K562 (cell line): ENCODE measurements at regions not wholly inside any gene's neighbourhood (a gene's known extent, or its start where the extent isn't known, plus 50 kb on each side); places are given as distances from the start of the nearest gene placed in this dataset.

Source experiments
- ATAC-seq: fragments of 200-7000 bp; cut with Tn5 transposase; 3 replicates; pipeline ENCODE4 v1.9.1; 2020; ENCODE audit warnings: moderate library complexity
- BruUV-seq: library from RNA; stranded (reverse); fragments of 400-500 nt; replicated peaks from 2 replicates; lab custom pipeline; 2021; lab: Mats Ljungman, UMichigan
- CTCF ChIA-PET: fragments of 300-600 bp; formaldehyde crosslinking; extraction: SDS; loops from one replicate; lab custom pipeline; 2021; ENCODE audit warnings: low intra/inter-chr PET ratio; lab: Yijun Ruan, JAX
- POLR2A ChIA-PET: fragments of 300-600, 350-650 bp; sonication (Branson Sonifier 250); formaldehyde crosslinking; extraction: SDS; loops from one replicate; lab custom pipeline; 2021; ENCODE audit warnings: antibody characterized with exemption, inconsistent platforms; lab: Yijun Ruan, JAX
- DNase-seq, 4 experiments: peaks; one replicate each; pipeline versions ENCODE4 v3.0.0 to v3.0.0-alpha.2; 2011 to 2018; ENCODE audit warnings: low spot score in 3 of 4, mixed read lengths in 3 of 4; ENCODE audit errors: extremely low read depth in 1 of 4
- FAIRE-seq: peaks from 2 replicates; lab custom pipeline; 2011; peaks lifted over from hg19 to GRCh38; lab: Jason Lieb, UNC
- H2AFZ ChIP-seq: 2 replicates; pipeline ENCODE4 v1.6.0; 2011; ENCODE audit warnings: low read depth, low read length, control low read depth, inconsistent platforms
- H3K27ac ChIP-seq: fragments of 200-600 bp; 3 replicates; pipeline ENCODE4 v1.8.0; 2011; ENCODE audit warnings: low read depth, mild to moderate bottlenecking, control low read depth, inconsistent platforms, low read length, moderate library complexity, mixed read lengths; ENCODE audit errors: extremely low read depth
- H3K27me3 ChIP-seq, 2 experiments: fragments of 300-600 bp in 1 of 2; 2 replicates in 1 of 2; 3 replicates in 1 of 2; pipeline versions ENCODE4 v1.6.0 to v1.8.0; 2011; ENCODE audit warnings: inconsistent platforms in 2 of 2, low read length in 2 of 2, mild to moderate bottlenecking in 1 of 2, mixed read lengths in 1 of 2, moderate library complexity in 1 of 2; ENCODE audit not compliant: control insufficient read depth in 2 of 2, insufficient read depth in 2 of 2
- H3K36me3 ChIP-seq: fragments of 300-600 bp; 3 replicates; pipeline ENCODE4 v1.8.0; 2011; ENCODE audit warnings: mild to moderate bottlenecking, low read length, inconsistent platforms; ENCODE audit not compliant: control insufficient read depth, insufficient read depth
- H3K4me1 ChIP-seq, 2 experiments: fragments of 200-600 bp in 1 of 2; replicated peaks in 1 of 2; 2 replicates in 1 of 2; 3 replicates in 1 of 2; pipeline versions ENCODE4 v1.5.1 to v1.8.0; 2011; ENCODE audit warnings: inconsistent platforms in 2 of 2, low read length in 2 of 2, mild to moderate bottlenecking in 1 of 2, mixed read lengths in 1 of 2, moderate library complexity in 1 of 2; ENCODE audit not compliant: control insufficient read depth in 2 of 2, insufficient read depth in 2 of 2
- H3K4me2 ChIP-seq: 2 replicates; pipeline ENCODE4 v1.6.1; 2011; ENCODE audit warnings: low read length, control low read depth, inconsistent platforms, mixed read lengths; ENCODE audit not compliant: insufficient read depth
- H3K4me3 ChIP-seq: fragments of 200-600 bp; sonication (generic), shearing (Covaris generic); 2 replicates; pipeline ENCODE4 v1.5.1; 2016; ENCODE audit warnings: control low read depth, inconsistent platforms
- H3K79me2 ChIP-seq: fragments of 200-600 bp; 3 replicates; pipeline ENCODE4 v1.8.0; 2011; ENCODE audit warnings: low read length, inconsistent platforms; ENCODE audit not compliant: control insufficient read depth, insufficient read depth
- H3K9ac ChIP-seq, 2 experiments: 2 replicates each; pipeline versions ENCODE4 v1.6.0 to v1.6.1; 2011; ENCODE audit warnings: low read depth in 2 of 2, low read length in 2 of 2, control low read depth in 1 of 2, inconsistent platforms in 1 of 2, mild to moderate bottlenecking in 1 of 2, mixed read lengths in 1 of 2; ENCODE audit not compliant: insufficient read depth in 1 of 2
- H3K9me1 ChIP-seq: one replicate; pipeline ENCODE4 v1.6.0; 2011; ENCODE audit warnings: inconsistent platforms, mild to moderate bottlenecking, low read length, moderate library complexity; ENCODE audit not compliant: control insufficient read depth, insufficient read depth
- H3K9me3 ChIP-seq: replicated peaks from 2 replicates; pipeline ENCODE4 v1.5.1; 2011; ENCODE audit warnings: low read depth, low read length, inconsistent platforms; ENCODE audit not compliant: control insufficient read depth, insufficient read depth
- H4K20me1 ChIP-seq: replicated peaks from 2 replicates; pipeline ENCODE4 v1.6.1; 2011; ENCODE audit warnings: low read length, inconsistent platforms, mixed read lengths; ENCODE audit not compliant: control insufficient read depth, insufficient read depth
- FOXJ3 ChIP-seq: sonication (generic); formaldehyde crosslinking; IDR thresholded peaks from 2 replicates; pipeline ENCODE4 v1.4.0; 2020; ENCODE audit warnings: mild to moderate bottlenecking, missing genetic modification reagents
- LARP7 ChIP-seq: fragments of 450-650 bp; IDR thresholded peaks from 2 replicates; pipeline ENCODE4 v1.6.1; 2016
- PURB ChIP-seq: sonication (generic); formaldehyde crosslinking; IDR thresholded peaks from 2 replicates; pipeline ENCODE4 v1.9.0; 2021; ENCODE audit warnings: low read depth, mild to moderate bottlenecking, missing genetic modification reagents
- STAT5A ChIP-seq: IDR thresholded peaks from 2 replicates; pipeline ENCODE4 v1.6.1; 2012; ENCODE audit warnings: low read length, inconsistent platforms, borderline replicate concordance
- THRB ChIP-seq: fragments of 450-650 bp; formaldehyde crosslinking; conservative IDR thresholded peaks from 2 replicates; pipeline ENCODE4 v1.4.0; 2022; ENCODE audit warnings: mild to moderate bottlenecking, missing genetic modification characterization
- ZNF217 ChIP-seq: sonication (generic); formaldehyde crosslinking; IDR thresholded peaks from 2 replicates; pipeline ENCODE4 v1.8.0; 2022; ENCODE audit warnings: mild to moderate bottlenecking, missing genetic modification reagents
- WGBS: fragments of 100-300 bp; shearing (Covaris generic); methylation state at CpG from one replicate; pipeline ENCODE4 v1.1.6; 2016; ENCODE audit warnings: low coverage, mixed read lengths; ENCODE audit not compliant: insufficient coverage; ENCODE audit errors: missing lambda C conversion rate; 5-methylcytosine and 5-hydroxymethylcytosine counted together
- in situ Hi-C: fragments of 300-500 bp; cut with MboI; formaldehyde crosslinking; loops from 4 replicates; pipeline ENCODE4 v1.15.0; 2018; ENCODE audit warnings: inconsistent platforms, mixed read lengths
- intact Hi-C: fragments of 100-400 bp; cut with micrococcal nuclease; formaldehyde crosslinking; loops from 2 replicates; pipeline ENCODE4 v1.14.2; 2022

DNA sequence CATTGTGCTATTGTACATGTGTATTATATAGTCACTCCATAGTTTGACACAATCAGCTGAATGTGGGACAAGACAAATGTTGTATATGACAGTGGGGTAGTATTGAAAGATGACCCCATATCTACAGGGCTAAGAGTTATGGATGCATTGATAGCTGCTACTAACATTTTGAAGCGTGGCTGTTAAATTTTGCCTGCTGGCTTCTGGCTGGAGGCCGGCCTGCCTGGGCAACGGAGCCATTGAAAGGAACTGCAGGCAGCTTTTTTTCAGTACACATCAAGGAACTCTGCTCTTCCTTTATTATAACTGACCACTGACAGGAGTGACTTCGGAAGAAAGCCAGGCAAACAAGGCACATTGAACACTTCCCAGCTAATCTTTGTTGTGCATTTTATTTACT is 76.1 kb upstream of the TMEM33 start:
- in situ Hi-C loops (no loop called here), intact Hi-C loops (no loop called here)
- no peaks in the 10 kb centered on the region for H4K20me1 ChIP-seq
- no TSS peak for BruUV-seq
- peaks cover 0 to 11% of the 10 kb centered on the region in 2 experiments; a peak in 4 of 5 replicates for H3K27me3 ChIP-seq
- H3K79me2 ChIP-seq, result no peaks in the 10 kb centered on the region
- no peaks in the 10 kb centered on the region for H3K9me1 ChIP-seq
- no peaks in the 10 kb centered on the region for H3K36me3 ChIP-seq
- FAIRE-seq (no peak), ATAC-seq (no peak), DNase-seq (no peak)
- H3K27ac ChIP-seq, result no peak overlapping the region
- no peak overlapping the region for H2AFZ ChIP-seq
- H3K4me3 ChIP-seq, result no peak overlapping the region
- H3K9me3 ChIP-seq, result no peaks in the 10 kb centered on the region
- no peak overlapping the region for H3K4me2 ChIP-seq
- WGBS, result 0% methylated on average over 4 of the region's 4 CpGs
- CTCF ChIA-PET, result no interaction called here
- no peak overlapping the region for H3K9ac ChIP-seq
- no peaks in the 10 kb centered on the region for H3K4me1 ChIP-seq
- no peak for TF ChIP-seq ZNF217 (CRISPR knock-in tag)
- no peak for TF ChIP-seq THRB (CRISPR knock-in tag)
- no peak for TF ChIP-seq FOXJ3 (CRISPR knock-in tag)
- no peak for TF ChIP-seq PURB (CRISPR knock-in tag)
- TF ChIP-seq LARP7, result no peak
- TF ChIP-seq STAT5A, result no peak
- POLR2A ChIA-PET, result interaction anchor here (0.7 to 1.3 kb wide), 2 partner anchors 18 to 50 kb away, joined by 3 to 4 read pairs; no protein-coding TSS in a partner anchor
